ENCODE measurements at regions not wholly inside any gene's neighbourhood (a gene's known extent, or its start where the extent isn't known, plus 50 kb on each side); places are given as distances from the start of the nearest gene placed in this dataset.

- FAIRE-seq (no peak), DNase-seq (ENCODE audit: insufficient read length) (no peak)
- TF ChIP-seq POLR2AphosphoS5 (IDR thresholded peaks at IDR 0.05; ENCODE audit: low read depth, low read length): no peak
- TF ChIP-seq POLR2A (IDR thresholded peaks at IDR 0.05; ENCODE audit: low read depth, low read length): no peak
- TF ChIP-seq TAF1 (IDR thresholded peaks at IDR 0.05; ENCODE audit: borderline replicate concordance, low read depth, low read length): no peak
Measured at GRCh38 chr1:30360753-30361152, 362.6 kb downstream of the MATN1 start.

GRCh38 chr1:30360281-30360680, 363.1 kb downstream of the MATN1 start:
- no peak for TF ChIP-seq POLR2AphosphoS5 (IDR thresholded peaks at IDR 0.05; ENCODE audit: low read depth, low read length)
- TF ChIP-seq TAF1 (IDR thresholded peaks at IDR 0.05; ENCODE audit: borderline replicate concordance, low read depth, low read length): no peak
- no peak for TF ChIP-seq POLR2A (IDR thresholded peaks at IDR 0.05; ENCODE audit: low read depth, low read length)
- FAIRE-seq: no peak
- DNase-seq (ENCODE audit: insufficient read length): no peak

- FAIRE-seq (no peak), DNase-seq (ENCODE audit: insufficient read length) (no peak)
- no peak for TF ChIP-seq TAF1 (IDR thresholded peaks at IDR 0.05; ENCODE audit: borderline replicate concordance, low read depth, low read length)
- no peak for TF ChIP-seq POLR2AphosphoS5 (IDR thresholded peaks at IDR 0.05; ENCODE audit: low read depth, low read length)
- no peak for TF ChIP-seq POLR2A (IDR thresholded peaks at IDR 0.05; ENCODE audit: low read depth, low read length)
Measured at GRCh38 chr1:30359539-30360220, 363.7 kb downstream of the MATN1 start.

GRCh38 chr1:30358500-30358899, 364.9 kb downstream of the MATN1 start:
- TF ChIP-seq TAF1 (IDR thresholded peaks at IDR 0.05; ENCODE audit: borderline replicate concordance, low read depth, low read length) (no peak), POLR2A (IDR thresholded peaks at IDR 0.05; ENCODE audit: low read depth, low read length) (no peak), POLR2AphosphoS5 (IDR thresholded peaks at IDR 0.05; ENCODE audit: low read depth, low read length) (no peak)
- no peak for DNase-seq (ENCODE audit: insufficient read length)
- FAIRE-seq: no peak

GRCh38 chr1:30356839-30357238, 366.5 kb downstream of the MATN1 start:
- TF ChIP-seq POLR2A (IDR thresholded peaks at IDR 0.05; ENCODE audit: low read depth, low read length) (no peak), POLR2AphosphoS5 (IDR thresholded peaks at IDR 0.05; ENCODE audit: low read depth, low read length) (no peak), TAF1 (IDR thresholded peaks at IDR 0.05; ENCODE audit: borderline replicate concordance, low read depth, low read length) (no peak)
- DNase-seq (ENCODE audit: insufficient read length) (no peak), FAIRE-seq (no peak)

- no peak for DNase-seq (ENCODE audit: insufficient read length)
- no peak for TF ChIP-seq POLR2A (IDR thresholded peaks at IDR 0.05; ENCODE audit: low read depth, low read length)
- no peak for TF ChIP-seq TAF1 (IDR thresholded peaks at IDR 0.05; ENCODE audit: borderline replicate concordance, low read depth, low read length)
- no peak for TF ChIP-seq POLR2AphosphoS5 (IDR thresholded peaks at IDR 0.05; ENCODE audit: low read depth, low read length)
- FAIRE-seq: no peak
Measured at GRCh38 chr1:30354410-30354809, 369.0 kb downstream of the MATN1 start.

GRCh38 chr1:30353637-30354036, 369.7 kb downstream of the MATN1 start:
- FAIRE-seq: no peak
- TF ChIP-seq POLR2AphosphoS5 (IDR thresholded peaks at IDR 0.05; ENCODE audit: low read depth, low read length) (no peak), POLR2A (IDR thresholded peaks at IDR 0.05; ENCODE audit: low read depth, low read length) (no peak), TAF1 (IDR thresholded peaks at IDR 0.05; ENCODE audit: borderline replicate concordance, low read depth, low read length) (no peak)
- DNase-seq (ENCODE audit: insufficient read length): no peak

- TF ChIP-seq POLR2AphosphoS5 (IDR thresholded peaks at IDR 0.05; ENCODE audit: low read depth, low read length) (no peak), POLR2A (IDR thresholded peaks at IDR 0.05; ENCODE audit: low read depth, low read length) (no peak), TAF1 (IDR thresholded peaks at IDR 0.05; ENCODE audit: borderline replicate concordance, low read depth, low read length) (no peak)
- DNase-seq (ENCODE audit: insufficient read length) (no peak), FAIRE-seq (no peak)
Measured at GRCh38 chr1:30348147-30348546, 375.2 kb downstream of the MATN1 start.

- DNase-seq (ENCODE audit: insufficient read length): no peak
- FAIRE-seq: no peak
- TF ChIP-seq POLR2AphosphoS5 (IDR thresholded peaks at IDR 0.05; ENCODE audit: low read depth, low read length) (no peak), TAF1 (IDR thresholded peaks at IDR 0.05; ENCODE audit: borderline replicate concordance, low read depth, low read length) (no peak), POLR2A (IDR thresholded peaks at IDR 0.05; ENCODE audit: low read depth, low read length) (no peak)
Measured at GRCh38 chr1:30345491-30346130, 377.8 kb downstream of the MATN1 start.

- FAIRE-seq: no peak
- no peak for DNase-seq (ENCODE audit: insufficient read length)
- TF ChIP-seq POLR2AphosphoS5 (IDR thresholded peaks at IDR 0.05; ENCODE audit: low read depth, low read length) (no peak), TAF1 (IDR thresholded peaks at IDR 0.05; ENCODE audit: borderline replicate concordance, low read depth, low read length) (no peak), POLR2A (IDR thresholded peaks at IDR 0.05; ENCODE audit: low read depth, low read length) (no peak)
Measured at GRCh38 chr1:30343562-30343961, 379.8 kb downstream of the MATN1 start.

GRCh38 chr1:30342535-30343141, 380.7 kb downstream of the MATN1 start:
- TF ChIP-seq POLR2AphosphoS5 (IDR thresholded peaks at IDR 0.05; ENCODE audit: low read depth, low read length) (no peak), TAF1 (IDR thresholded peaks at IDR 0.05; ENCODE audit: borderline replicate concordance, low read depth, low read length) (no peak), POLR2A (IDR thresholded peaks at IDR 0.05; ENCODE audit: low read depth, low read length) (no peak)
- FAIRE-seq: no peak
- DNase-seq (ENCODE audit: insufficient read length): no peak

- FAIRE-seq (no peak), DNase-seq (ENCODE audit: insufficient read length) (no peak)
- no peak for TF ChIP-seq POLR2AphosphoS5 (IDR thresholded peaks at IDR 0.05; ENCODE audit: low read depth, low read length)
- no peak for TF ChIP-seq POLR2A (IDR thresholded peaks at IDR 0.05; ENCODE audit: low read depth, low read length)
- no peak for TF ChIP-seq TAF1 (IDR thresholded peaks at IDR 0.05; ENCODE audit: borderline replicate concordance, low read depth, low read length)
Measured at GRCh38 chr1:30340934-30341333, 382.5 kb downstream of the MATN1 start.
